Breast epithelium (tissue), 3 donors: ENCODE measurements at regions not wholly inside any gene's neighbourhood (a gene's known extent, or its start where the extent isn't known, plus 50 kb on each side); places are given as distances from the start of the nearest gene placed in this dataset.

Experiments used
- POLR2AphosphoS5 ChIP-seq, 3 donors: sonication (generic); formaldehyde crosslinking; IDR thresholded peaks; one replicate each; pipeline ENCODE4 v1.6.1; 2017; ENCODE audit warnings: antibody characterized with exemption in 3 of 3
- TF ChIP-seq, protein P1 (sequence below), 3 donors: fragments of 450-650 bp; IDR thresholded peaks; one replicate each; pipeline ENCODE4 v1.5.1; 2016 to 2017; ENCODE audit warnings: antibody characterized with exemption in 3 of 3, mild to moderate bottlenecking in 3 of 3, moderate library complexity in 3 of 3

DNA sequence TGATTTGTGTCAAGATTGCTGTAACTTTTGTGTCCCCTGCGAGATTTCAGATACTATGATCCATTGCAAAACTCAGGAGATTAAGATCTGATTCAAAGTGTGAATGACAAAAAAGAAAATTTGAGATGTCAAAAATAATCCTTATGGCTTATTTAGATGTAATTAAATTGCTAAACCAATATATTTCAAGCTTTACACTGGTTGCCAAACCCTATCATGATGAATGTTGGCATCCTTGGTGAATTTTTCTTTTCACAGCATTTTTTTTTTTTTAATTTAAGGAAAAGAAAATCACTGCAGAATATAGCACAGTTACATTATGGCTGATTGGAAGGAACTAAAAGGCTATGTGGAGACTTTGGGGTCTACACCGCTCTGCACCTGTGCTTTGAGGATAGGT is 133.5 kb upstream of the PITRM1 start:
- TF ChIP-seq, protein P1, sequence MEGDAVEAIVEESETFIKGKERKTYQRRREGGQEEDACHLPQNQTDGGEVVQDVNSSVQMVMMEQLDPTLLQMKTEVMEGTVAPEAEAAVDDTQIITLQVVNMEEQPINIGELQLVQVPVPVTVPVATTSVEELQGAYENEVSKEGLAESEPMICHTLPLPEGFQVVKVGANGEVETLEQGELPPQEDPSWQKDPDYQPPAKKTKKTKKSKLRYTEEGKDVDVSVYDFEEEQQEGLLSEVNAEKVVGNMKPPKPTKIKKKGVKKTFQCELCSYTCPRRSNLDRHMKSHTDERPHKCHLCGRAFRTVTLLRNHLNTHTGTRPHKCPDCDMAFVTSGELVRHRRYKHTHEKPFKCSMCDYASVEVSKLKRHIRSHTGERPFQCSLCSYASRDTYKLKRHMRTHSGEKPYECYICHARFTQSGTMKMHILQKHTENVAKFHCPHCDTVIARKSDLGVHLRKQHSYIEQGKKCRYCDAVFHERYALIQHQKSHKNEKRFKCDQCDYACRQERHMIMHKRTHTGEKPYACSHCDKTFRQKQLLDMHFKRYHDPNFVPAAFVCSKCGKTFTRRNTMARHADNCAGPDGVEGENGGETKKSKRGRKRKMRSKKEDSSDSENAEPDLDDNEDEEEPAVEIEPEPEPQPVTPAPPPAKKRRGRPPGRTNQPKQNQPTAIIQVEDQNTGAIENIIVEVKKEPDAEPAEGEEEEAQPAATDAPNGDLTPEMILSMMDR (IDR thresholded peaks at IDR 0.05): no peak
- no peak for TF ChIP-seq POLR2AphosphoS5 (IDR thresholded peaks at IDR 0.05)
